K562 (cell line): ENCODE measurements at regions not wholly inside any gene's neighbourhood (a gene's known extent, or its start where the extent isn't known, plus 50 kb on each side); places are given as distances from the start of the nearest gene placed in this dataset.

Source experiments
- CHD7 ChIP-seq: fragments of 200-600 bp; sonication (generic); IDR thresholded peaks from one replicate; pipeline ENCODE4 v1.6.1; 2012; ENCODE audit warnings: mild to moderate bottlenecking, low read depth, low read length, inconsistent platforms
- CREBBP ChIP-seq: IDR thresholded peaks from one replicate; pipeline ENCODE4 v1.6.1; 2012; ENCODE audit warnings: low read depth, mild to moderate bottlenecking, control low read depth, inconsistent platforms, low read length
- DNMT1 ChIP-seq: fragments of 450-650 bp; IDR thresholded peaks from 2 replicates; pipeline ENCODE4 v1.6.1; 2016; ENCODE audit warnings: antibody characterized with exemption, mild to moderate bottlenecking
- FOXP4 ChIP-seq: sonication (generic); formaldehyde crosslinking; IDR thresholded peaks from 2 replicates; pipeline ENCODE4 v1.8.0; 2022; ENCODE audit warnings: mild to moderate bottlenecking, missing genetic modification reagents, borderline replicate concordance
- MITF ChIP-seq: IDR thresholded peaks from 2 replicates; pipeline ENCODE4 v1.6.1; 2014; ENCODE audit warnings: antibody characterized with exemption
- PHB ChIP-seq: fragments of 250-450 bp; sonication (Bioruptor Pico); IDR thresholded peaks from 2 replicates; pipeline ENCODE4 v1.5.0; 2021
- PHF20 ChIP-seq: fragments of 450-650 bp; IDR thresholded peaks from 2 replicates; pipeline ENCODE4 v1.6.1; 2018; ENCODE audit not compliant: partially characterized antibody
- SMARCA5 ChIP-seq: fragments of 450-650 bp; IDR thresholded peaks from 2 replicates; pipeline ENCODE4 v1.6.1; 2016
- TRIM28 ChIP-seq: fragments of 450-650 bp; IDR thresholded peaks from 2 replicates; pipeline ENCODE4 v1.6.1; 2017
- ZBTB2 ChIP-seq: fragments of 450-650 bp; IDR thresholded peaks from 2 replicates; pipeline ENCODE4 v1.6.1; 2016; ENCODE audit warnings: antibody characterized with exemption
- ZC3H8 ChIP-seq: fragments of 450-650 bp; IDR thresholded peaks from 2 replicates; pipeline ENCODE4 v1.6.1; 2017
- ZNF282 ChIP-seq: sonication (generic); formaldehyde crosslinking; IDR thresholded peaks from 2 replicates; pipeline ENCODE4 v1.8.1; 2023; ENCODE audit warnings: missing genetic modification reagents
- ZNF57 ChIP-seq: fragments of 450-650 bp; formaldehyde crosslinking; IDR thresholded peaks from 2 replicates; pipeline ENCODE4 v1.4.0; 2020; ENCODE audit warnings: mild to moderate bottlenecking, moderate library complexity

DNA sequence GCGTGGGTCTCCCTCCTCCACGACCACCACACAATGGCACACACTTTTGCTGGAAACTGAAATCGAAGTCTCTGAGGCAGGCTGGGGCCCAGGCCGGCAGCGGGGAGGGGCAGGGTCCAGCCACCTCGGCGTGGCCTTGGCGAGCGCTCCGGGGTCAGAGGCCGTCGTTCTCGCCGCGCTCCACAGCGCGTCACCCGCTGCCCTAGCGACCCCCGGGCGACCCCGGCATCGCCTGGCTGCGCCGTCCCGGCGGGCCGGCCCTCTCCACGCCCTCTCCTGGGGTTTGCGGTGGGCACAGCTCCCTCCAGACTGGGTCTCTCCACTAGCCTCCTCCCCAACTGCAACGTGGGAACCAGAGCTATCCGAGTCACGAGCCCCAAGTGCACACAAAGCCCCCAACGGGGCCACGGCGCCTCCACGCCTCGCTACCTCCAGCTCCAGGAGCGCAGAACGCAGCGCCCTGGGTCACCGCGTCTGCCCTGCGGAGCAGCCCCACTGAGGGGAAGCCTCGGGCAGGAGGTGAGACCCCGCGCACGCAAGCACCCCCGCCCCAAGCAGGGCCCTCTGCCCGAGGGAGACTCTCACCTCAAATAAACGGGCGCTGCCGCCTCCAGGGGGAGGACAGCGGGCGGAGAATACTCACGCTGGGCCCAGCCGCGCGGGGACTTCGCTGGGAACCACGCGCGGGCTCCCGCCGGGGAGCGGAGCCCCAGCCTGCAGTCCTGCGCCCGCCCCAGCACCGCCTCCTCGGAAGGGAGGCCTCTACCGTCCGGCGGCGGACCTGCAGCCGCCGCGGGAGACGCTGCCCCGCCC, 134.0 kb upstream of the BARHL2 start (continued):
- TF ChIP-seq ZBTB2 = peak; percentile 73
- TF ChIP-seq ZNF282 (CRISPR knock-in tag) = no peak
- TF ChIP-seq SMARCA5 = no peak
- no peak for TF ChIP-seq CHD7
- TF ChIP-seq CREBBP = no peak
- TF ChIP-seq DNMT1 = no peak
- no peak for TF ChIP-seq TRIM28
- no peak for TF ChIP-seq PHB (CRISPR knock-in tag)
- TF ChIP-seq FOXP4 (CRISPR knock-in tag) = no peak
- peak; percentile 18 for TF ChIP-seq PHF20
- peak; percentile 9; the same call in 1 of the 2 replicates for TF ChIP-seq MITF
- TF ChIP-seq ZNF57 = no peak
- no peak for TF ChIP-seq ZC3H8
